Progenitor cell of endocrine pancreas (in vitro differentiated cells): ENCODE measurements at regions not wholly inside any gene's neighbourhood (a gene's known extent, or its start where the extent isn't known, plus 50 kb on each side); places are given as distances from the start of the nearest gene placed in this dataset.

ENCODE experiments used
- DNase-seq: peaks from one replicate; pipeline ENCODE4 v3.0.0; 2021; ENCODE audit warnings: low spot score; ENCODE audit not compliant: unreplicated experiment
- H3K27ac Mint-ChIP-seq: 2 replicates; pipeline ENCODE4 v1.8.0; 2021; ENCODE audit warnings: mild to moderate bottlenecking, moderate library complexity, mixed read lengths
- H3K27me3 Mint-ChIP-seq: 2 replicates; pipeline ENCODE4 v1.8.0; 2021; ENCODE audit warnings: mixed read lengths
- H3K36me3 Mint-ChIP-seq: 2 replicates; pipeline ENCODE4 v1.8.0; 2022; ENCODE audit warnings: mixed read lengths; ENCODE audit not compliant: insufficient read depth
- H3K4me1 Mint-ChIP-seq: 2 replicates; pipeline ENCODE4 v1.8.0; 2021; ENCODE audit warnings: low read depth, mixed read lengths
- H3K4me3 Mint-ChIP-seq: 2 replicates; pipeline ENCODE4 v1.8.0; 2021; ENCODE audit warnings: low read depth, mild to moderate bottlenecking, moderate library complexity, mixed read lengths
- H3K9me3 Mint-ChIP-seq: 2 replicates; pipeline ENCODE4 v1.8.0; 2021; ENCODE audit warnings: low read depth, mixed read lengths
- TF ChIP-seq, protein P1 (sequence below): fragments of 200-600 bp; sonication (generic); IDR thresholded peaks from one replicate; pipeline ENCODE4 v1.5.0; 2021; ENCODE audit warnings: antibody characterized with exemption, mild to moderate bottlenecking; ENCODE audit not compliant: unreplicated experiment

DNA sequence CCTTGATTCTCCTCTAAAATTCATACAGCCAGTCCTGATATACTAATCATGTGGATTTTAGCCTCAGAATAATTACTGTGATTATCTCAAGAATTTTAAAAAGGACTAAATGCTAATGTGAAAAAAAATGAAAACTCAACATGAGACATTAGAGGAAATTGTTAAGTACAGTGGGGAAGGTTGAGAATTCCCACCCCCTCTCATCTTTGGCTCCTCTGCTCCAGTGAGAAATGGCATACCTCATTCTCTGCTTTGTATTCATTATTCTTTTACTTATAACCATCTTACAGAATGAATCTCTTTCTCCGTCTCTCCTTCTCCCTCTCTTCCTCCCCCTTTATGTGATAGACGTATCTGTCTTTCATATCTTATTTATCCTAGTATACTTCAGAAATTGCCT lies 70.9 kb downstream of the DIRAS3 start:
- Mint-ChIP-seq H3K4me1 (no peaks in the 10 kb centered on the region), H3K27me3 (no peaks in the 10 kb centered on the region), H3K36me3 (no peaks in the 10 kb centered on the region), H3K9me3 (no peaks in the 10 kb centered on the region), H3K27ac (no peak overlapping the region), H3K4me3 (no peak overlapping the region)
- TF ChIP-seq, protein P1, sequence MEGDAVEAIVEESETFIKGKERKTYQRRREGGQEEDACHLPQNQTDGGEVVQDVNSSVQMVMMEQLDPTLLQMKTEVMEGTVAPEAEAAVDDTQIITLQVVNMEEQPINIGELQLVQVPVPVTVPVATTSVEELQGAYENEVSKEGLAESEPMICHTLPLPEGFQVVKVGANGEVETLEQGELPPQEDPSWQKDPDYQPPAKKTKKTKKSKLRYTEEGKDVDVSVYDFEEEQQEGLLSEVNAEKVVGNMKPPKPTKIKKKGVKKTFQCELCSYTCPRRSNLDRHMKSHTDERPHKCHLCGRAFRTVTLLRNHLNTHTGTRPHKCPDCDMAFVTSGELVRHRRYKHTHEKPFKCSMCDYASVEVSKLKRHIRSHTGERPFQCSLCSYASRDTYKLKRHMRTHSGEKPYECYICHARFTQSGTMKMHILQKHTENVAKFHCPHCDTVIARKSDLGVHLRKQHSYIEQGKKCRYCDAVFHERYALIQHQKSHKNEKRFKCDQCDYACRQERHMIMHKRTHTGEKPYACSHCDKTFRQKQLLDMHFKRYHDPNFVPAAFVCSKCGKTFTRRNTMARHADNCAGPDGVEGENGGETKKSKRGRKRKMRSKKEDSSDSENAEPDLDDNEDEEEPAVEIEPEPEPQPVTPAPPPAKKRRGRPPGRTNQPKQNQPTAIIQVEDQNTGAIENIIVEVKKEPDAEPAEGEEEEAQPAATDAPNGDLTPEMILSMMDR = no peak
- no peak for DNase-seq

DNA sequence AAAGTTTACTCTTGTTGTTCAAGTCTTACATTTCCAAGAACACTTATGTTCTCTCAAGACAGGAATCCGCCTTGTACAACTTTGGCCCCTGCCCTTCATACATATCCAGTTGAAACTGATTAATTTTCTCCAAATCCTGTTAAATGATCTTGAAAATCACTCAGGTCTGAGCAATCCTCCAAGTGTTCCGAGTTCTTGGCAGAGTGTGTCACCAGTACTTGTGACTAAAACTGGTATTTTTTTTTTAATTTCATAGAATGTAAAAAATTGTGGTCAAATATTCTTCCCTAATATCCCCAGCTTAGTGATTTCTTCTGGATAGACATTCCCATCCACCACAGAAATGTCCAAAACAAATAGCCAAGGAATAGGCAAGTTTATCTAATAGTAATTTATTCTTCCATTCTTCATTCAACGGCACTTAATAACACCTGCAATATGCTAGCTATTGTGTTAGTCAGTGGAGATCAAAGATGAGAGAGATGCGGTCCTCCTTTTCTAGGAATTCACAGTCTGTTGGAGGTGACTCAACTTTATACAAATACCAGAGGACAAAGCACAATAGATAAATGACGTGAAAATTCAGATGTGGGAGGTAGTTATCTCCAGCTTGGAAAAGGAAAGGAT lies 71.4 kb downstream of the DIRAS3 start:
- no peaks in the 10 kb centered on the region for H3K36me3 Mint-ChIP-seq
- H3K4me3 Mint-ChIP-seq = no peak overlapping the region
- H3K27me3 Mint-ChIP-seq = no peaks in the 10 kb centered on the region
- H3K27ac Mint-ChIP-seq = no peak overlapping the region
- no peaks in the 10 kb centered on the region for H3K4me1 Mint-ChIP-seq
- H3K9me3 Mint-ChIP-seq = no peaks in the 10 kb centered on the region
- no peak for DNase-seq
- TF ChIP-seq, protein P1 = no peak

DNA sequence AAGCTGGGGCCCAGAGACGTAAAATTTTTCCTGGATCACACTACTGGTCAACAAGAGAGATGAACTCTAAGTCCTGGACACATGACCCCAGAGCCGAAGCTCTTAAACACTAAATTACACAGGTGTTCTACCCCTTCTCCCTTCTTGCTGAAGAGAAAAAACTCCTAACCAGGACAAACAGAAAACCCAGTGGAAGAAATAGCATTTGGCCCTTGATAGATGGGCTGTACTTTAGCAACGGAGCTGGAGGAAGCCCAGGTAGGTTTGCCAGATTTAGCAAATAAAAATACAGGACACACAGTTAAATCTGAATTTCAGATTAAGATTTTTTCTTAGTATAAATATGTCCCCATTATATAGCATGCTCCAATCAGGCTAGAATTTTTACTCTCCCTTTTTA lies 72.7 kb downstream of the DIRAS3 start:
- no peaks in the 10 kb centered on the region for H3K36me3 Mint-ChIP-seq
- DNase-seq = no peak
- no peaks in the 10 kb centered on the region for H3K9me3 Mint-ChIP-seq
- no peaks in the 10 kb centered on the region for H3K27me3 Mint-ChIP-seq
- H3K4me1 Mint-ChIP-seq = no peaks in the 10 kb centered on the region
- no peak overlapping the region for H3K27ac Mint-ChIP-seq
- TF ChIP-seq, protein P1 = no peak
- H3K4me3 Mint-ChIP-seq = no peak overlapping the region

DNA sequence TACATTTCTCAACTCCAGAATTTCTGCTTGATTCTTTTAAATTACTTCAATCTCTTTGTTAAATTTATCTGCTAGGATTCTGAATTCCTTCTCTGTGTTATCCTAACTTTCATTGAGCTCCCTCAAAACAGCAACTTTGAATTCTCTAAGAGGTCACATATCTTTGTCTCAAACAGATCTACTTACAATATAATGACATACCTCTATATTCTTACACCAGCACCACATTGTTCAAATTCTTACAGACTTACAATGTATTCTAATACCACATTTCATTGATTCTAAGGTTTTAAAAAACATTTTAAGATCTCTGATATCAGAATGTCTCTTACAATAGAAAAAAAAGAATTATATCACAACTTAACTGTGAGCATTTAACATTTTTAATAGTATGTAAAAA lies 77.4 kb downstream of the DIRAS3 start:
- H3K9me3 Mint-ChIP-seq = peaks cover 7% of the 10 kb centered on the region
- TF ChIP-seq, protein P1 = no peak
- no peaks in the 10 kb centered on the region for H3K27me3 Mint-ChIP-seq
- no peak overlapping the region for H3K27ac Mint-ChIP-seq
- H3K4me3 Mint-ChIP-seq = no peak overlapping the region
- DNase-seq = no peak
- no peaks in the 10 kb centered on the region for H3K36me3 Mint-ChIP-seq
- no peaks in the 10 kb centered on the region for H3K4me1 Mint-ChIP-seq

DNA sequence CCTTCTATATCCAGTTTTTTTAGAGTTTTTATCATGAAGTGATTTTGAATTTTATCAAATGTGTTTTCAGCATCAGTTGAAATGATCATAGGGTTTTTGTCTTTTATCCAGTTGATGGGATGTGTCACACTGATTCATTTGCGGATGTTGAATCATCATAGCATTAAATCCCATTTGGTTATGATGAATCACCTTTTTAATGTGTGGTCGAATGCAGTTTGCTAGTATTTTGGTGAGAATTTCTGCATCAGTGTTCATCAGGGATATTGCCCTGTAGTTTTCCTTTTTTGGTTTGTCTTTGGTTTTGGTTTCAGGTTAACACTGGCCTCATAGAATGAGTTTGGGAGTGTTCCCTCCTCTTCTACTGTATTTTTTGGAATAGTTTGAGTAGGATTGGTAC lies 80.3 kb downstream of the DIRAS3 start:
- H3K9me3 Mint-ChIP-seq = peaks cover 7% of the 10 kb centered on the region
- no peak overlapping the region for H3K27ac Mint-ChIP-seq
- DNase-seq = no peak
- no peak overlapping the region for H3K4me3 Mint-ChIP-seq
- no peaks in the 10 kb centered on the region for H3K27me3 Mint-ChIP-seq
- TF ChIP-seq, protein P1 = no peak
- no peaks in the 10 kb centered on the region for H3K36me3 Mint-ChIP-seq
- H3K4me1 Mint-ChIP-seq = no peaks in the 10 kb centered on the region
